Fibroblast of the conjunctiva (primary cell): ENCODE measurements at regions not wholly inside any gene's neighbourhood (a gene's known extent, or its start where the extent isn't known, plus 50 kb on each side); places are given as distances from the start of the nearest gene placed in this dataset.

Experiments
- DNase-seq: peaks from one replicate; pipeline ENCODE4 v3.0.0-alpha.2; 2010; ENCODE audit warnings: low read depth

DNA sequence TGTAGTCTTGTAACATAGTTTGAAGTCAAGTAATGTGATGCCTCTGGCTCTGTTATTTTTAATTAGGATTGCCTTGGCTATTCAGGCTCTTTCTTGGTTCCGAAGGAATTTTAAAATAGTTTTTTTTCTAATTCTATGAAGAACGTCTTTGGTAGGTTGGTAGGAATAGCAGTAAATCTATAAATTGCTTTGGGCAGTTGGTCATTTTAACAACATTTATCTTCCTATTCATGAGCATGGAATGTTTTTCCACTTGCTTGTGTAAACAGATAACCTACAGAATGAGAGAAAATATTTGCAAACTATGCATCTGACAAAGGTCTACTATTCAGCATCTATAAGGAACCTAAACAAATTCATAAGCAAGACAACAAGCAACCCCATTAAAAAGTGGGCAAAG lies 173.2 kb upstream of the TRPC7 start:
- DNase-seq, result no peak

- DNase-seq, result no peak
These were observed 163.7 kb upstream of the TRPC7 start for GRCh38 chr5:136529081-136529480.

- DNase-seq, result no peak
These were observed 163.2 kb upstream of the TRPC7 start for GRCh38 chr5:136528481-136529030.

DNA sequence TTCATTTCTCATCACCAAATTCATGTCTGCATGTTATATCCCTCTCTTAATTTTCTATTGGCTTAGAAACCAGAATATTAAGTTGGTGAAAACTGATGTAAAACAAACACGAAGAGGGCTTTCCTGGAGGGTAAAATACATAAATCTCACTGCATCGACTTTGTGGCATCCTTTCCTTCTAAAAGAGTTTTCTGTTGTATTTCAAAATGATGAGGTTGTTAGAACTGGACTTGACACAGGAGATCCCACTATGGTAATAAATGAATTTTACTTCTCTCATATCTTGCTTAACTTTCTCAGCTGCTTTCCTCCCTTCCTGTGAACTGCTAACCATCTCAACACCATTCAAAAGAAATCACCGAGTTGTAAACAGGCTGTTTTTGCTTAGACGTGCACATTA lies 162.0 kb upstream of the TRPC7 start:
- no peak for DNase-seq

DNA sequence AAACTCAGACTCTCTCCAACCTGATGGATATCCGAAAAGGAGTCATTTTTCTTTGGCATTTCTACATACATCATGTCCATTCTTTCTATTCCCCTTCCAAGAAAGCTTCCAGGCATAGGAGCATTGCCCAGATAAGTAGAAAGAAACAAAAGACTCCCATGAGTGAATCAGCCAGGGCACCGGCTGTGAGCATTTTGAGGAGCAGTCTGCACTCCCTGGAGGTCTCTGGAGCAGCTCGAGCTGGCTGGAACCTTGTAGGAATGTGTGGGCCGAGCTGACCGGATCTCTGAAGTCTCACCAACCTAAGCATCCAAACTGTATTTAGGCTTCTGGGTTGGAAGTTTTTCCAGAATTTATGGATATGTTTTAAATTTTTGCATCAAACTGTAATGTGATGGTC lies 161.4 kb upstream of the TRPC7 start:
- DNase-seq, result no peak

- DNase-seq, result no peak
These were observed 160.7 kb upstream of the TRPC7 start for GRCh38 chr5:136526021-136526420.

- no peak for DNase-seq
These were observed 160.3 kb upstream of the TRPC7 start for GRCh38 chr5:136525597-136525996.

DNA sequence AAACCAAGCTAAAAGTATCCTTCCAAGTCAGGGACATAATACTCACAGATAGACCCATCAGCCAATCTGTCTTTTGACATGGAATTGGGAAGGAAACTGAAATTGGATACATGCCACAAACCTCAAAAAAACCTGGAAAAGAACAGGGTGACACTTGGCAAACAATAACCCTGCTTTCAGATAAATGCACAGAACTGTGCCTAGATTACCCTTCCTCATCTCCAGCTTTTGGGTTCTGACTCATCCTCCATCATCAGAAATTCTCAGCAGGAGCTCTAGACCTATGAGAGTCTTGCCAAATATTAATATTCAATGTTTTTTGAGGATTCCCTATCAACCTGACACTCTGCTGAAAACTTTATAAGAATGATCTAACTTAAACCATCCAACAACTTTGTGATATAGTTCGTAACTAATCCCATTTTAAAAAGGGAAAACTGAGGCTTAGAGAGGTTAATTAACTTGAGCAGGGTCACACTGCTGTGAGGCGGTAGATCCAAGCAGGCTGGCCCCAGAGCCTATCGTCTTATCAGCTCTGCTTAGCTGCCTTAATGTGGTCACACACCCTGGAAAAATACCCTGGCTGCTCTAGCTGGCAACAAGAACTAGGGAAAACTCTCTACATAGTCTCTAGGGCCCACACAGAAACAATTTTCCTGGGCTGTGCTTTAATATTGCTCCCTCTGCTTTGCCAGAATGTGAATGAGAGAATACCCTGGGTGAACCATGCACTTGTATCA lies 157.0 kb upstream of the TRPC7 start:
- no peak for DNase-seq

DNA sequence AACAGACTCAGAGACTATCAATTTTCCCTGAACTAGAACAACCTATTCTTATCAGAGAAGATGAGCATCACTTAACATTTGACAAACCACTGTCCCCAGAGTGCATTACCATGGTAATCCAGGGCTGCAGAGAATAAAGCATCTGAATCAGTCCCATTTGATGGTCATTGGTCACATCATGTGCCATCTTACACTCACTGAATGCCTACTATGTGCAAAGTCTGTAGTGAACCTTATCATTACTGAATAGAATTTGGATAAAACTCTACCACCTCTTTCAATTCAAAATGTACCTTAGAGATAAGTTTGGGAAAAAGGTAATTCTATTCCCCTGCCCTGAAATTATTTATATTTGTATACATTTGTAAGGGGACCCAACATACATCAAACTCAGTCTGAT lies 156.4 kb upstream of the TRPC7 start:
- DNase-seq, result no peak

- DNase-seq, result no peak
These were observed 153.5 kb upstream of the TRPC7 start for GRCh38 chr5:136518814-136519213.

GRCh38 chr5:136518174-136518573 lies 152.8 kb upstream of the TRPC7 start:
- no peak for DNase-seq

- DNase-seq, result no peak
These were observed 152.4 kb upstream of the TRPC7 start for GRCh38 chr5:136517755-136518154.

DNA sequence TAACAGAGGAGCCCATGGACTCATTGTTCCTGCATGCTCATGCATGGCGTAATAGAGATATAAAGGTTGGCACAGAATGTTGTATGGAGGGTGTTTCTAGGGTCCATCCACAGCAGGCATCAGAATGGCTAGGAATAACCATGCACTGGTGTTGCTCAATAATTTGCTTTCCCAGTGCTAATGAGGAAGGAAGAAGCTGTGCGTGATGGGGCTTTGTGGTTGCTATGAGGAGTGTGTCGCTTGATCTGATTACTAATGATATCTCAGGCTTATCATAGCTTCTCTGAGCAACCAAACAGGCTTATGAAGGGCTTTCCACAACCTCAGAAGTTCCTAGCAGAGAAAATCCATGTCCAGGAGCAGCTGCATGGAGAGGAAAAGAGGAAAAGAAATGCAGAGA lies 151.3 kb upstream of the TRPC7 start:
- no peak for DNase-seq

GRCh38 chr5:136513430-136513829 lies 148.1 kb upstream of the TRPC7 start:
- no peak for DNase-seq

DNA sequence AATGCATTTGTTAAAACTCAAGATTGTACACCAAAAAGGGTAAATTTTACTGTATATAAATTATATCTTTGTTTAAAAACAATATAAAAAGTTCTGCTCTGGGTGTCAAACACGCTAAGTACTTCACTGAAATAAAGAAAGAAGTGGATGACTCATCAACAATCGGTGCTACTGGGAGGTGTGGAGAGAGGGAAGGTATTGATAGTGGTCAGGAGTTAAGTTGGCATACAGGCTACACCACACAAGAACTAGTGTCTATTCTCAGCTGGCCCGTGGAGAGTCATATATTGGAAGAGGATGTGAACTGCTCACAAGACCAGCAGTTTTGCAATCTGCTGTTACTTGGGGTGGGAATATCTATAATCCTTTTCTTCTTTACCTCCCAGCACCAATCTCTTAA lies 145.7 kb upstream of the TRPC7 start:
- no peak for DNase-seq

- no peak for DNase-seq
These were observed 145.1 kb upstream of the TRPC7 start for GRCh38 chr5:136510481-136510880.

GRCh38 chr5:136506131-136506530 lies 140.8 kb upstream of the TRPC7 start:
- DNase-seq, result no peak

- no peak for DNase-seq
These were observed 135.8 kb upstream of the TRPC7 start for GRCh38 chr5:136501133-136501532.

GRCh38 chr5:136492587-136492986 lies 127.2 kb upstream of the TRPC7 start:
- DNase-seq, result no peak

DNA sequence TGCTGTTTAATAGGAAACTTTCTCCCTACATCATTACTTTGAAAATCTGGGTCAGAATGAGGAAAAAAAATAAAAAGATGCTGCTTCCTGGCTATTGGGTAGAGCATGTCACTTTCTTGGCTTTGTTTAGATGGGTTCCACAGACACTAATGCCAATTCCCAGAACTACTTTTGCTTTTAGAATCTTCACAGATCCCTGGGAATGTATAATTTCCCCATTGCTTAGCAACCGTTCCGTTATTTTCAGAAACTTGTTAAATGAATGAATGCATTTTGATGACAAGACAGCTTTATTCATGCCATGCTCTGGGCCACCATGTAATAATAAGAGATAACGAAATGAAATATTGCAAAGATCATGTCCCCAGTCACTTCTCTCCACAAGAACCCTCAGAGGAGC lies 126.5 kb upstream of the TRPC7 start:
- DNase-seq, result no peak

GRCh38 chr5:136484808-136485325 lies 119.5 kb upstream of the TRPC7 start:
- no peak for DNase-seq

GRCh38 chr5:136482206-136482605 lies 116.9 kb upstream of the TRPC7 start:
- no peak for DNase-seq

DNA sequence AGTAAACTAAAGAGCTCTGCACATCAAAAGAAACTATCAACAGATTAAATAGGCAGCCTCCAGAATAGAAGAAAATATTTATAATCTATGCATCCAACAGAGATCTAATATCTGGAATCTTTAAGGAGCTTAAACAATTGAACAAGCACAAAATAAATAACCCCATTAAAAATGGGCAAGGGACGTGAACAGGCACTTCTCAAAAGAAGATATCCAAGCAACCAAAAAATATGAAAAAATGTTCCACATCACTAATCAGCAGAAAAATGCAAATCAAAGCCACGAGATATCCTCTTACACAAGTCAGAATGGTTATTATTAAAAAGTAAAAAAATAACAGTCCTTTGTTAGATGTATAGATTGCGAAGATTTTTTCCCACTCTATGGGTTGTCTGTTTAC lies 109.1 kb upstream of the TRPC7 start:
- DNase-seq, result no peak

GRCh38 chr5:136467632-136468031 lies 102.3 kb upstream of the TRPC7 start:
- no peak for DNase-seq
